B cell (primary cell): ENCODE measurements at regions not wholly inside any gene's neighbourhood (a gene's known extent, or its start where the extent isn't known, plus 50 kb on each side); places are given as distances from the start of the nearest gene placed in this dataset.

Experiments
- CTCF ChIP-seq: fragments of 200-600 bp; IDR thresholded peaks from one replicate; pipeline ENCODE4 v1.8.0; 2022; ENCODE audit warnings: antibody characterized with exemption, mild to moderate bottlenecking
- EZH2 ChIP-seq: IDR thresholded peaks from 2 replicates; pipeline ENCODE4 v1.6.1; 2012; ENCODE audit warnings: borderline replicate concordance, low read depth, mild to moderate bottlenecking, moderate library complexity, low read length; ENCODE audit not compliant: insufficient read depth, poor library complexity, severe bottlenecking

GRCh38 chr13:111650626-111651025 is 330.2 kb downstream of the TEX29 start:
- TF ChIP-seq CTCF (no peak), EZH2 (no peak)
